ENCODE measurements at regions not wholly inside any gene's neighbourhood (a gene's known extent, or its start where the extent isn't known, plus 50 kb on each side); places are given as distances from the start of the nearest gene placed in this dataset.

- no peak for DNase-seq
Measured at GRCh38 chr3:124586126-124587052, 143.9 kb upstream of the UMPS start.

GRCh38 chr3:124587053-124587408, 143.2 kb upstream of the UMPS start:
- no peak for DNase-seq

GRCh38 chr3:124588036-124588435, 142.2 kb upstream of the UMPS start:
- DNase-seq: no peak

- DNase-seq: no peak
Measured at GRCh38 chr3:124588794-124589193, 141.5 kb upstream of the UMPS start.

GRCh38 chr3:124591699-124592098, 138.6 kb upstream of the UMPS start:
- DNase-seq: no peak

GRCh38 chr3:124592658-124593441, 137.4 kb upstream of the UMPS start:
- DNase-seq: no peak

- no peak for DNase-seq
Measured at GRCh38 chr3:124593442-124593829, 136.8 kb upstream of the UMPS start.

- DNase-seq: no peak
Measured at GRCh38 chr3:124594581-124594980, 135.7 kb upstream of the UMPS start.

GRCh38 chr3:124597273-124597672, 133.0 kb upstream of the UMPS start:
- no peak for DNase-seq

- DNase-seq: no peak
Measured at GRCh38 chr3:124597979-124598378, 132.3 kb upstream of the UMPS start.

GRCh38 chr3:124599147-124599765, 131.0 kb upstream of the UMPS start:
- no peak for DNase-seq

- no peak for DNase-seq
Measured at GRCh38 chr3:124599779-124600693, 130.2 kb upstream of the UMPS start.

- DNase-seq: no peak
Measured at GRCh38 chr3:124600765-124601164, 129.5 kb upstream of the UMPS start.

- DNase-seq: no peak
Measured at GRCh38 chr3:124601190-124601589, 129.1 kb upstream of the UMPS start.

GRCh38 chr3:124602980-124603627, 127.1 kb upstream of the UMPS start:
- DNase-seq: no peak

GRCh38 chr3:124605781-124606579, 124.3 kb upstream of the UMPS start:
- no peak for DNase-seq

GRCh38 chr3:124607163-124607562, 123.1 kb upstream of the UMPS start:
- DNase-seq: no peak

- DNase-seq: no peak
Measured at GRCh38 chr3:124609402-124609801, 120.8 kb upstream of the UMPS start.

GRCh38 chr3:124610130-124610529, 120.1 kb upstream of the UMPS start:
- DNase-seq: no peak

GRCh38 chr3:124611520-124611919, 118.7 kb upstream of the UMPS start:
- DNase-seq: no peak

- DNase-seq: no peak
Measured at GRCh38 chr3:124615896-124616543, 114.2 kb upstream of the UMPS start.
